ENCODE measurements at regions not wholly inside any gene's neighbourhood (a gene's known extent, or its start where the extent isn't known, plus 50 kb on each side); places are given as distances from the start of the nearest gene placed in this dataset.

GRCh38 chr11:110022548-110022947, 70.6 kb upstream of the ZC3H12C start:
- TF ChIP-seq CTCF (conservative IDR thresholded peaks at IDR 0.05): no peak
- peaks cover 9% of the 10 kb centered on the region for H3K4me1 Mint-ChIP-seq
- Histone ChIP-seq H3K4me3 (ENCODE audit: low read length) (no peak overlapping the region), H3K27ac (ENCODE audit: low read depth, low read length) (no peak overlapping the region), H3K4me1 (ENCODE audit: control insufficient read depth, insufficient read depth, low read length) (peaks cover 4% of the 10 kb centered on the region), H3K9me3 (ENCODE audit: control insufficient read depth, low read length) (no peaks in the 10 kb centered on the region), H3K36me3 (ENCODE audit: control insufficient read depth, insufficient read depth, low read length) (no peaks in the 10 kb centered on the region), H3K27me3 (ENCODE audit: control insufficient read depth, insufficient read depth, low read length, poor library complexity, severe bottlenecking) (no peaks in the 10 kb centered on the region), H3K9ac (ENCODE audit: extremely low read depth, low read length, poor library complexity, severe bottlenecking) (no peak overlapping the region)
- DNase-seq: no peak
- H3K4me3 Mint-ChIP-seq: no peak overlapping the region
- peaks cover 7% of the 10 kb centered on the region for H3K27me3 Mint-ChIP-seq (ENCODE audit: insufficient read depth)
- WGBS, 2 experiments (ENCODE audit: insufficient coverage in 1 of 2, insufficient read length in 1 of 2): 88% methylated on average over 1 of the region's 1 CpG; no CpG with 5 or more reads in 1 of the 2 experiments
- no peaks in the 10 kb centered on the region for H3K9me3 Mint-ChIP-seq
- H3K36me3 Mint-ChIP-seq (ENCODE audit: low read depth): no peaks in the 10 kb centered on the region
- H3K27ac Mint-ChIP-seq: no peak overlapping the region

- H3K36me3 ChIP-seq (ENCODE audit: control insufficient read depth, insufficient read depth, low read length): no peaks in the 10 kb centered on the region
- no peak overlapping the region for H3K4me3 Mint-ChIP-seq
- no peak overlapping the region for H3K27ac Mint-ChIP-seq
- H3K9me3 ChIP-seq (ENCODE audit: control insufficient read depth, low read length): no peaks in the 10 kb centered on the region
- H3K9me3 Mint-ChIP-seq: no peaks in the 10 kb centered on the region
- H3K27me3 Mint-ChIP-seq (ENCODE audit: insufficient read depth): peaks cover 4% of the 10 kb centered on the region
- H3K9ac ChIP-seq (ENCODE audit: extremely low read depth, low read length, poor library complexity, severe bottlenecking): no peak overlapping the region
- peaks cover 13% of the 10 kb centered on the region for H3K4me1 Mint-ChIP-seq
- H3K4me1 ChIP-seq (ENCODE audit: control insufficient read depth, insufficient read depth, low read length): peaks cover 8% of the 10 kb centered on the region
- TF ChIP-seq CTCF (conservative IDR thresholded peaks at IDR 0.05): no peak
- no peak overlapping the region for H3K27ac ChIP-seq (ENCODE audit: low read depth, low read length)
- DNase-seq: no peak
- no peaks in the 10 kb centered on the region for H3K27me3 ChIP-seq (ENCODE audit: control insufficient read depth, insufficient read depth, low read length, poor library complexity, severe bottlenecking)
- H3K4me3 ChIP-seq (ENCODE audit: low read length): no peak overlapping the region
- H3K36me3 Mint-ChIP-seq (ENCODE audit: low read depth): no peaks in the 10 kb centered on the region
These were observed 69.5 kb upstream of the ZC3H12C start for GRCh38 chr11:110023711-110024110.

DNA sequence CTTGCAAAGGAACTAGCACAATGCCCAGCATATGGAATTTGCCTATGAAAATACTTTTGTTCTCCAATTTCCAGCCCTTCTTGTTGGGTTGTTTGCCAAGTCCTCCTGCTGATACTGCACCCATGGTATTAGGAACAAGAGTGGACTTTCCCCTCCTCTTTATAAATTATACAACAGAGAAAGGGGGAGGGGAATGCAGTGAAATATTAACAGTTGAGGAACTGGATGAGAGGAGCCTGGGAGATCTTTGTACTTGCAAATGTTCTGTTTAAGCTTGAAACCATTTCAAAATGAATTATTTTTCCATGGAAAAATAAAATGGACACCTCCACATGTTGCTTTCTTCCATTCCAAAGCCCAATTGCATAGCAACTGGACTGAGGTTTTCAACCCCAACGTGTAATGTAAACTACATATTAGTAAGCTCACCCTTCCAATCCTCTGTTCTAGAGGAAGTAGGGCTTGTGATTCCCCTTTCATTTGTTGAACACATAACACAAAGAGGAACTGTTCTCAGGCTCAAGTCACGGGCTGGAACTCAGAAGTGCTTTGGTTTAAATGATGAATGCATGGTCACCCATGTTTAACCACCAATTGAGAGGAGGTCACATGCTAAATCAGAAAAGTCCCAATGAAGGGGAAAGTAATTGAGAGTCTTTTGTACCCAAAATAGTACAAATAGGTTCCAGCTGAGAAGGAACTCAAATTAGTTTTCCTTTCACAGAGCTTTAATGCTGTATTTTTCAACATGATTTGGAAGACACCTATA, 66.2 kb upstream of the ZC3H12C start:
- no peaks in the 10 kb centered on the region for H3K36me3 ChIP-seq (ENCODE audit: control insufficient read depth, insufficient read depth, low read length)
- H3K9me3 Mint-ChIP-seq: no peaks in the 10 kb centered on the region
- 71 to 90% methylated on average over 1 to 2 of the region's 2 CpGs for WGBS, 2 experiments (ENCODE audit: insufficient coverage in 1 of 2, insufficient read length in 1 of 2)
- no peak for TF ChIP-seq CTCF (conservative IDR thresholded peaks at IDR 0.05)
- no peak overlapping the region for H3K9ac ChIP-seq (ENCODE audit: extremely low read depth, low read length, poor library complexity, severe bottlenecking)
- peaks cover 19% of the 10 kb centered on the region for H3K4me1 ChIP-seq (ENCODE audit: control insufficient read depth, insufficient read depth, low read length)
- no peaks in the 10 kb centered on the region for H3K27me3 ChIP-seq (ENCODE audit: control insufficient read depth, insufficient read depth, low read length, poor library complexity, severe bottlenecking)
- H3K9me3 ChIP-seq (ENCODE audit: control insufficient read depth, low read length): no peaks in the 10 kb centered on the region
- no peak overlapping the region for H3K4me3 Mint-ChIP-seq
- peaks cover 4% of the 10 kb centered on the region for H3K27me3 Mint-ChIP-seq (ENCODE audit: insufficient read depth)
- no peaks in the 10 kb centered on the region for H3K36me3 Mint-ChIP-seq (ENCODE audit: low read depth)
- DNase-seq: no peak
- no peak overlapping the region for H3K27ac Mint-ChIP-seq
- no peak overlapping the region for H3K4me3 ChIP-seq (ENCODE audit: low read length)
- no peak overlapping the region for H3K27ac ChIP-seq (ENCODE audit: low read depth, low read length)
- H3K4me1 Mint-ChIP-seq: peaks cover 11% of the 10 kb centered on the region
